Natural killer cell treated with Interleukin-12 subunit alpha and Interleukin-12 subunit beta and Interleukin-15 and Interleukin-18, amount 100 ng/mL, for 72 hours (primary cell): ENCODE measurements at regions not wholly inside any gene's neighbourhood (a gene's known extent, or its start where the extent isn't known, plus 50 kb on each side); places are given as distances from the start of the nearest gene placed in this dataset.

Source experiments
- ATAC-seq, 2 donors: fragments of 150-1000 bp; cut with Tn5 transposase in 1 of 2; sonication (Bioruptor Pico), chemical (Tn5 transposase) in 1 of 2; 2 replicates each; pipeline ENCODE4 v1.10.0; 2021
- DNase-seq: peaks from one replicate; pipeline ENCODE4 v3.0.0; 2022; ENCODE audit warnings: low spot score
- H3K27ac Mint-ChIP-seq, 2 donors: 1 replicate in 1 of 2; 2 replicates in 1 of 2; pipeline ENCODE4 v1.8.0; 2022; ENCODE audit warnings: mixed read lengths in 2 of 2, mild to moderate bottlenecking in 1 of 2, moderate library complexity in 1 of 2
- H3K27me3 Mint-ChIP-seq, 2 donors: 1 replicate in 1 of 2; 2 replicates in 1 of 2; pipeline ENCODE4 v1.8.0; 2022; ENCODE audit warnings: mixed read lengths in 2 of 2
- H3K36me3 Mint-ChIP-seq: one replicate; pipeline ENCODE4 v1.8.0; 2022; ENCODE audit warnings: mixed read lengths
- H3K4me1 Mint-ChIP-seq, 2 donors: 1 replicate in 1 of 2; 2 replicates in 1 of 2; pipeline ENCODE4 v1.8.0; 2022; ENCODE audit warnings: low read depth in 2 of 2, mixed read lengths in 2 of 2, mild to moderate bottlenecking in 1 of 2
- H3K4me3 Mint-ChIP-seq: one replicate; pipeline ENCODE4 v1.8.0; 2022; ENCODE audit warnings: mixed read lengths
- H3K9me3 Mint-ChIP-seq: 2 replicates; pipeline ENCODE4 v1.8.0; 2022; ENCODE audit warnings: mixed read lengths

- ATAC-seq: no peak
- H3K36me3 Mint-ChIP-seq: no peaks in the 10 kb centered on the region
- peaks cover 16% of the 10 kb centered on the region for H3K9me3 Mint-ChIP-seq
- no peak overlapping the region for H3K4me3 Mint-ChIP-seq
- no peaks in the 10 kb centered on the region for H3K4me1 Mint-ChIP-seq
- H3K27ac Mint-ChIP-seq: no peak overlapping the region
- DNase-seq: no peak
- H3K27me3 Mint-ChIP-seq: no peaks in the 10 kb centered on the region
Measured at GRCh38 chr1:195618287-195618686, 990.0 kb downstream of the KCNT2 start.

- no peaks in the 10 kb centered on the region for H3K27me3 Mint-ChIP-seq
- no peak for DNase-seq
- H3K27ac Mint-ChIP-seq: no peak overlapping the region
- no peaks in the 10 kb centered on the region for H3K4me1 Mint-ChIP-seq
- no peak for ATAC-seq
- H3K36me3 Mint-ChIP-seq: no peaks in the 10 kb centered on the region
- peaks cover 15% of the 10 kb centered on the region for H3K9me3 Mint-ChIP-seq
- H3K4me3 Mint-ChIP-seq: no peak overlapping the region
Measured at GRCh38 chr1:195617106-195617505, 991.1 kb downstream of the KCNT2 start.

DNA sequence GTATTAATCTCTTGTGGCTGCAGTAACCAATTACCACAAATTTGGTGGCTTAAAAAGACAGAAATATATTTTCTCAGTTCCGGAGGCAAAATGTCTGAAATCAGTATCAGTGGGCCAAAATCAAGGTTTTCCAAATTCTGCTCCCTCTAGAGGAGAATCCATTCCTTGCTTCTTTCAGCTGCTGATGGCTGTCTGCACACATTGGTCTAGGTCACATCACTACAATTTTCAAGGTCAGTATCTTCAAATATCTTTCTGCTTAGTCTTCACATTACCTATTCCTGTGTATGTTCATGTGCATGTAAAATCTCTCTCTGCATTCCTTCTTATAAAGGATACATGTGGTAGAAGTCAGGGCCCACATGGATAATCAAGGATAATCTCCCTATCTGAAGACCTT lies 999.4 kb downstream of the KCNT2 start:
- H3K27ac Mint-ChIP-seq: no peak overlapping the region

DNA sequence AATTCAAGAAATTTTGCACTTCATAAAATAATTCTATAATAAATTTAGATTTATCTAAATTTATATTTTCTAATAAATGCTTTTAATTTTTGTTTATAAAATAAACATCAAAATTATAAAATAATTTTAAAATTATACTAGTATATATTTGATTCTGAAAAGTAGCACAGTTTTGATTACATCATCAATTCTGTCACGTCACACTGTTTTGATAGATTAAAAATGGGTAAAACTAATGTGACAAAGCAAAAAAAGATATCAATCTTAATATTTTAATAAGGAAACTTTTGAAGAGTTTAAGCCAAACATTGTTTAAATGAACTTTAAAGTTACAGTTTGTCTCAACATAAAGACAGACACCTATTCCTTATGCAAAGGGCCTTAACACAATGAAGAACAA lies 1001.8 kb downstream of the KCNT2 start:
- peaks cover 16% of the 10 kb centered on the region for H3K36me3 Mint-ChIP-seq
- H3K4me1 Mint-ChIP-seq: no peaks in the 10 kb centered on the region
- H3K27me3 Mint-ChIP-seq: no peaks in the 10 kb centered on the region
- H3K27ac Mint-ChIP-seq: no peak overlapping the region
- peaks cover 30% of the 10 kb centered on the region for H3K9me3 Mint-ChIP-seq
- no peak for ATAC-seq
- no peak for DNase-seq
- no peak overlapping the region for H3K4me3 Mint-ChIP-seq

More for the DNA sequence above, 999.4 kb downstream of the KCNT2 start:
- ATAC-seq (no peak), DNase-seq (no peak)
- no peaks in the 10 kb centered on the region for H3K27me3 Mint-ChIP-seq
- H3K36me3 Mint-ChIP-seq: peaks cover 10% of the 10 kb centered on the region
- H3K4me3 Mint-ChIP-seq: no peak overlapping the region
- no peaks in the 10 kb centered on the region for H3K4me1 Mint-ChIP-seq
- peaks cover 26% of the 10 kb centered on the region for H3K9me3 Mint-ChIP-seq

GRCh38 chr1:195604287-195604686 lies 1004.0 kb downstream of the KCNT2 start:
- H3K4me1 Mint-ChIP-seq: no peaks in the 10 kb centered on the region
- no peaks in the 10 kb centered on the region for H3K27me3 Mint-ChIP-seq
- ATAC-seq (no peak), DNase-seq (no peak)
- H3K27ac Mint-ChIP-seq: no peak overlapping the region
- H3K9me3 Mint-ChIP-seq: peaks cover 37% of the 10 kb centered on the region
- H3K36me3 Mint-ChIP-seq: peaks cover 24% of the 10 kb centered on the region
- H3K4me3 Mint-ChIP-seq: no peak overlapping the region

- Mint-ChIP-seq H3K36me3 (peaks cover 14% of the 10 kb centered on the region), H3K27me3 (no peaks in the 10 kb centered on the region), H3K4me3 (no peak overlapping the region), H3K27ac (no peak overlapping the region), H3K4me1 (no peaks in the 10 kb centered on the region), H3K9me3 (peaks cover 14% of the 10 kb centered on the region)
- no peak for ATAC-seq
- no peak for DNase-seq
Measured at GRCh38 chr1:195597891-195598290, 1010.3 kb downstream of the KCNT2 start.

- no peak overlapping the region for H3K4me3 Mint-ChIP-seq
- no peak overlapping the region for H3K27ac Mint-ChIP-seq
- H3K36me3 Mint-ChIP-seq: no peaks in the 10 kb centered on the region
- no peak for DNase-seq
- H3K27me3 Mint-ChIP-seq: no peaks in the 10 kb centered on the region
- peaks cover 5% of the 10 kb centered on the region for H3K9me3 Mint-ChIP-seq
- ATAC-seq: no peak
- H3K4me1 Mint-ChIP-seq: no peaks in the 10 kb centered on the region
Measured at GRCh38 chr1:195594773-195595172, 1013.5 kb downstream of the KCNT2 start.

DNA sequence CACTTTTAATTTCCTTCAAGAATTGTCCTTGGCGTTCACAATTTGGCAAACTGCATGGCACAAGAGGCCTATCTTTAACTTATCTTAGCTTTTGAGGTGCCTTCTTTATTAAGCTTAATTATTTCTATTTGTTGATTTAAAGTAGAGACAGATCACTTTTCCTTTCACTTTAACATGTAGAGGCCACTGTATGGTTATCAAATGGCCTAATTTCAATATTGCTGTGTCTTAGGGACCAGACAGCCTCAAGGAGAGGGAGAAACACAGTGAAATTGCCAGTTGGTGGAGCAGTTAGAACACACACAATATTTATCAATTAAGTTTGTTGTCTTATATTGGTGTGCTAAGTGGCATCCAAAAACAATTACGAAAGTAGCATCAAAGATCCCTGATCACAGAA lies 1013.9 kb downstream of the KCNT2 start:
- no peak for ATAC-seq
- no peaks in the 10 kb centered on the region for H3K27me3 Mint-ChIP-seq
- no peak for DNase-seq
- H3K9me3 Mint-ChIP-seq: peaks cover 10% of the 10 kb centered on the region
- no peak overlapping the region for H3K27ac Mint-ChIP-seq
- H3K36me3 Mint-ChIP-seq: no peaks in the 10 kb centered on the region
- H3K4me1 Mint-ChIP-seq: no peaks in the 10 kb centered on the region
- H3K4me3 Mint-ChIP-seq: no peak overlapping the region

GRCh38 chr1:195591917-195592672 lies 1016.1 kb downstream of the KCNT2 start:
- no peak overlapping the region for H3K4me3 Mint-ChIP-seq
- no peak for ATAC-seq
- DNase-seq: no peak
- no peaks in the 10 kb centered on the region for H3K27me3 Mint-ChIP-seq
- peaks cover 20% of the 10 kb centered on the region for H3K9me3 Mint-ChIP-seq
- H3K27ac Mint-ChIP-seq: no peak overlapping the region
- no peaks in the 10 kb centered on the region for H3K4me1 Mint-ChIP-seq
- peaks cover 9% of the 10 kb centered on the region for H3K36me3 Mint-ChIP-seq

GRCh38 chr1:195590649-195591048 lies 1017.6 kb downstream of the KCNT2 start:
- DNase-seq: no peak
- Mint-ChIP-seq H3K9me3 (peaks cover 24% of the 10 kb centered on the region), H3K4me1 (no peaks in the 10 kb centered on the region), H3K27ac (no peak overlapping the region), H3K36me3 (peaks cover 9% of the 10 kb centered on the region), H3K27me3 (no peaks in the 10 kb centered on the region), H3K4me3 (no peak overlapping the region)
- ATAC-seq: no peak

DNA sequence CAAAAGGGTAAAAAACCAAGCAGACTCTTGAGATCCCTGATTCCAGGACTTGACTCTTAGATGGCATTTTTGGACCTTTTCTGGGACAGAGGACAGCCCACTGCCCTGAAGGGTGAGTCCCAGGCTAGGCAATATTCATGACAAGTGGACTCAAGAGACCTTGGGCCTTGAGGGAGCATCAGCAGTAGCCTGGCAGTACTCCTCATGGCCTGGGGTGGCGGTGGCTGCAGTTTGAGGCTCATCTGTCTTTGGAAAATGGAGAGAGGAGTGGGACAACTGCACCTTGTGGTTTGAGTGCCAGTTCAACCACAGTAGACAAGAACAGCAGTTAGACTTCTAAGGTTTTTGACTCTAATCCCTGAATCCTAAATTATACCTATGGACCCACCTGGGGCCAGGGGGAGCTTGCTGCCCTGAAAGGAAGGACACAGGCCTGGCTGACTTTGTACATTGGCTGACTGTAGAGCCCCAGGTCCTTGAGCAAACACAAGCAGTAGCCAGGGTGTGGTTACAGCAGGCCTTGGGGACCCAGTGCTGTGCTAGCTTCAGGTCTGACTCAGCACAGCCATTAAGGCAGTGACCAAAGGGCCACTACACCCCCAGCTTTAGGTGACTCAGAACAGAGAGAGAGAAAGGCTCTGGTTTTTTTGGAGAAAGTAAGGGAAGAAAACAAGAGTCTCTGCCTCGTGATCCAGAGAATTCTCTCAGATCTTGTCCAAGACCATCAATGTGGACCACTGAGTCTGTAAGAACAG lies 1023.2 kb downstream of the KCNT2 start:
- ATAC-seq (no peak), DNase-seq (no peak)
- Mint-ChIP-seq H3K4me1 (no peaks in the 10 kb centered on the region), H3K27me3 (no peaks in the 10 kb centered on the region), H3K4me3 (no peak overlapping the region), H3K9me3 (peaks cover 22% of the 10 kb centered on the region), H3K27ac (no peak overlapping the region), H3K36me3 (peaks cover 9% of the 10 kb centered on the region)

DNA sequence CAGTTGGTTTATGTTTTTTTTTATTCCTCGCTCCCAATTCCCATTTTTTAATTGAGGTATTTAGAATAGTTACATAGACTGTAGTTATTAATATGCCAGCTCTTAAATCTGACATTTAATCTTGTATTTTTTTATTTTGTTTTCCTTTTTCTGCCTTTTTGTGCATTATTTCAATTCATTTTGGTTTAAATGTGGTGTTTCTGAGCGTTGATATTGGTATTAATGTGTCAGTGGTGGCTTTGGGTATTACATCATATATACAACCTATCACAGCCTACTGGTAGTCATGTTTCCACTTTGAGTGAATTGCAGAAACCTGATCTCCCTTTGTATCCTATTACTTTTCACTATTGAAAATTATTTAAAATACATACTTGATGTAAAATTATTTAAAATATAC lies 1027.3 kb downstream of the KCNT2 start:
- no peaks in the 10 kb centered on the region for H3K27me3 Mint-ChIP-seq
- no peaks in the 10 kb centered on the region for H3K36me3 Mint-ChIP-seq
- H3K9me3 Mint-ChIP-seq: peaks cover 10% of the 10 kb centered on the region
- ATAC-seq: no peak
- no peaks in the 10 kb centered on the region for H3K4me1 Mint-ChIP-seq
- no peak overlapping the region for H3K27ac Mint-ChIP-seq
- no peak for DNase-seq
- H3K4me3 Mint-ChIP-seq: no peak overlapping the region

- no peak overlapping the region for H3K27ac Mint-ChIP-seq
- no peaks in the 10 kb centered on the region for H3K4me1 Mint-ChIP-seq
- ATAC-seq (no peak), DNase-seq (no peak)
- H3K9me3 Mint-ChIP-seq: peaks cover 13% of the 10 kb centered on the region
- no peak overlapping the region for H3K4me3 Mint-ChIP-seq
- no peaks in the 10 kb centered on the region for H3K36me3 Mint-ChIP-seq
- no peaks in the 10 kb centered on the region for H3K27me3 Mint-ChIP-seq
Measured at GRCh38 chr1:195577748-195578147, 1030.5 kb downstream of the KCNT2 start.

GRCh38 chr1:195576641-195577040 lies 1031.6 kb downstream of the KCNT2 start:
- peaks cover 14% of the 10 kb centered on the region for H3K9me3 Mint-ChIP-seq
- no peaks in the 10 kb centered on the region for H3K27me3 Mint-ChIP-seq
- no peaks in the 10 kb centered on the region for H3K36me3 Mint-ChIP-seq
- H3K27ac Mint-ChIP-seq: no peak overlapping the region
- no peak overlapping the region for H3K4me3 Mint-ChIP-seq
- H3K4me1 Mint-ChIP-seq: no peaks in the 10 kb centered on the region
- ATAC-seq (no peak), DNase-seq (no peak)
